HEK293 (cell line): ENCODE measurements at regions not wholly inside any gene's neighbourhood (a gene's known extent, or its start where the extent isn't known, plus 50 kb on each side); places are given as distances from the start of the nearest gene placed in this dataset.

Experiments used
- CTCF ChIP-seq: fragments of 450-650 bp; formaldehyde crosslinking; IDR thresholded peaks from 2 replicates; pipeline ENCODE4 v1.5.1; 2016; ENCODE audit warnings: missing biosample characterization, missing genetic modification characterization
- PBX3 ChIP-seq: sonication (generic); formaldehyde crosslinking; IDR thresholded peaks from 2 replicates; pipeline ENCODE4 v1.8.1; 2022; ENCODE audit warnings: mild to moderate bottlenecking, moderate library complexity, missing genetic modification reagents
- PRDM1 ChIP-seq: fragments of 450-650 bp; formaldehyde crosslinking; IDR thresholded peaks from 2 replicates; pipeline ENCODE4; 2016; ENCODE audit warnings: missing biosample characterization, missing genetic modification characterization
- ZNF423 ChIP-seq: fragments of 450-650 bp; formaldehyde crosslinking; IDR thresholded peaks from 2 replicates; pipeline ENCODE4 v1.5.1; 2016; ENCODE audit warnings: missing biosample characterization, missing genetic modification characterization

GRCh38 chr3:57007521-57008460, 52.7 kb upstream of the SPATA12 start:
- TF ChIP-seq CTCF (tag by site-specific recombination): no peak
- TF ChIP-seq PRDM1 (tag by site-specific recombination): no peak
- TF ChIP-seq PBX3: no peak
- no peak for TF ChIP-seq ZNF423 (tag by site-specific recombination)
